ENCODE measurements at regions not wholly inside any gene's neighbourhood (a gene's known extent, or its start where the extent isn't known, plus 50 kb on each side); places are given as distances from the start of the nearest gene placed in this dataset.
"Not testable (repeated sequence)": the region's sequence is repeated elsewhere in the genome, so short reads cannot be mapped to it uniquely, and the experiment has no call there.

DNA sequence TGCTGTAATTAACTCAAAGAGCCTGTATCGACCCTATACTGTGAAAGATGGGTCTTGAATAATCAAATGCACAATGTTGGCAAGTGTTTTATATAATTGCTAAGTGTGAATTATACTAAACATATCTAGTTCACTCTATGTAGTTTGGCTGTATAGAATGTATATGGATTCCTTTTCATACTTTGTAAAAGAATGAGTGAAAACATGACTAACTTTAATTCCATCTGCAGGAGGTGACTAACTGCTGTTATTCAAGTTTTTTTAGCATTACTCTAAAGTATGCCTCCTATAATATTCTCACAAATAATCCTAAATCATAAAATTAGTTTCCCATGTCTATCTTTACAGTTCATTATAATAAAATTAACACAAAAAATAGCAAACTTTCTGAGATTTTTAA is 394.0 kb upstream of the MON1B start:
- no peak for FAIRE-seq
- DNase-seq (ENCODE audit: low spot score in 2 of 2), result no peak

DNA sequence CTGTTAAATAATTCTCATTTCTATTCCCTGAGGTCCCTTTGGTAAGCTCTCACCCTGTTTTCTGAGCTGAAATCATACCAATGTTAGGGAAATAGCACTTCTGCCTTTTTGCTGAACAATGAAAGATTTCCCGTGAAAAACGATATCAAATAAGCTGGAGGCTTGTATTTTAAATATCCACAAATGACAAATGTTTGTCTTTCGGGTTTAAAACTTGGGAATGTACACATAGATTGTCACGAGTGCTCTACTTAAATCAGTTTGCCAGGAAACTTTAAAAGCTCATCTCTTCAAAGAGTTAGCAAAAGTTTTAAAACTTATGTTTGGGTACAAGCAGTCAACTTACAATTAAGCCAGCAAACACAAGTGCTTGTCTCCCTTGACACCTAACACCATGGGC is 393.5 kb upstream of the MON1B start:
- FAIRE-seq (no peak), DNase-seq (ENCODE audit: low spot score in 2 of 2) (no peak)

DNA sequence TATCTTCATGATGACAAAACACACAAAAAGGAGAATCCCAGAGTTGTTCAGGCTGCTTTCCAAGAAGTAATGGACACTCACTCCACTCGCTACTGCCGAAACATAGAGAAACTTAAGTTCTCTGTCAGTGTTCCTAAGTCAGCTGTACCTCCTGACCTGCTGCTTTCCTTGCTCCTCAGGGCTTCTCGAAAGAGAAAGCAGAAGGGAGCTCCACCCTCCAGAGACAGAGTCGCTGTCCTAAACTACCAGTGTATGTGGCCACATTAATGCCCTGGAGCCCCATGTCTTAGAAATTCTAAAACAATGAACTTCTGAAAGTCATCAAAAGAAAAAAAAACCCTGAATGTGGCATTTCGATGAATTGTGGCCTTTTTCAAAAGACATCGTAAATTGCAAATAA is 390.8 kb upstream of the MON1B start:
- FAIRE-seq, result no peak
- no peak for DNase-seq (ENCODE audit: low spot score in 2 of 2)

DNA sequence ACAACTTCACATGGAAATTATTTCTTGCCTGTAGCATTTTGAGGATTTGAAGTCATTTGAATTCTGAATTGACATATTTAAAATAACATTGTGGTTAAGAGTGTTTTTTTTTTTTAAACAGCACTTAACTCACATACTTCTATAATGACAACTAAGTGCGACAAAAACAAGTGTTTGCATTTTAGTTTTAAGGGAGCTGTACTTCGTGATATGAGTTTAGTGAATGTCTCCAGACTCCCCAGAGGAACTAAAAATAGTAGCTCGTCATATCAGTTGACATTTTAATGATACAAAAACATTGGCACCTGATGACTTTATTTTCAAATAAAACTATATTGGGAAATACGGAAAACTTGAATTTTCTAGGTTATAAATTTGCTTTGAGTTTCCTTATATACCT is 389.6 kb upstream of the MON1B start:
- DNase-seq (ENCODE audit: low spot score in 2 of 2), result no peak
- FAIRE-seq, result no peak

DNA sequence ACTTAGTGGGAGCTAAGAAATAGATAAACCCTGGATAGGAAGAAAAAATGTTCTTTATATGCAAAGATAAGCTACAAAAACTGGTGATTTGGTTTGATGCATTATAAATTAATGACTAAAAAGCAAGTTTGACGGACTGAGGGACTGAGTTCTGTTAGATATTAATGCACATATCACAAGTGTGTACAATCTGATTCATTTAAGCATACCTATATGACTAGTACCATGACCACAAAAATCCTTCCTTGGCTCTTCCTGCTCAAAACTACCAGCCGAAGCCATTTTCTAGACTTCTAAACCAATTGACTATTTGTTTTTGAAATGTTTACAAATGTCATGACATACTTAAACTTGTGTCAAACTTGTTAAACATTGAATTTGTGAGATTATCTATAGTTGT is 374.5 kb upstream of the MON1B start:
- DNase-seq (ENCODE audit: low spot score in 2 of 2) (no peak), FAIRE-seq (no peak)

DNA sequence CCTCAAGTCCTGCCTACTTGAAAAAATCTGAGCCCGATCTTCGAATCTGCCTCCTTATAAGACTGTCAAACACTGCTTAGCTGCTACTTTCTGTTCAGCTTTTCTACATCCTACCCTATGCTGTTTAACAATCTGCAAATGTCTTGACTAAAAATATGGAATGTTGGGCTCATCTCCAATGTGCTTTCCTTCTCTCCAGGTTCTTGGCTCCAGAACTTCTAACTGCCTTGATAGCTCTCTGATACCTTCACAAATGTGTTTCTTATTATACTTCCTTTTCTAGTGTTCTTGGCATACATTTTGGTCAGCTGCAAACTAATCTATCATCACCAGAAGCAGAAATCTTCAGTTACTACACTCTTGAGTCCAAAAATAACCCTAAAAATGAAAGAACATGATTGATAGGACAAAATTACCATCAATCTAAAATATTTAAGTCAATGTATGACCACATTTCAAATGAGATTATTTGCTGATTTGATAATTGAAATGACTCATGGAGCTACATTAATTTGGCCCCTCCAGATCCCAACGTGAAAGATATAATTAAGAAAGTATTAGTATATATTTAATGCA is 372.3 kb upstream of the MON1B start:
- FAIRE-seq (no peak), DNase-seq (ENCODE audit: low spot score in 2 of 2) (peak in 1 of 2 donors; percentile 4)

DNA sequence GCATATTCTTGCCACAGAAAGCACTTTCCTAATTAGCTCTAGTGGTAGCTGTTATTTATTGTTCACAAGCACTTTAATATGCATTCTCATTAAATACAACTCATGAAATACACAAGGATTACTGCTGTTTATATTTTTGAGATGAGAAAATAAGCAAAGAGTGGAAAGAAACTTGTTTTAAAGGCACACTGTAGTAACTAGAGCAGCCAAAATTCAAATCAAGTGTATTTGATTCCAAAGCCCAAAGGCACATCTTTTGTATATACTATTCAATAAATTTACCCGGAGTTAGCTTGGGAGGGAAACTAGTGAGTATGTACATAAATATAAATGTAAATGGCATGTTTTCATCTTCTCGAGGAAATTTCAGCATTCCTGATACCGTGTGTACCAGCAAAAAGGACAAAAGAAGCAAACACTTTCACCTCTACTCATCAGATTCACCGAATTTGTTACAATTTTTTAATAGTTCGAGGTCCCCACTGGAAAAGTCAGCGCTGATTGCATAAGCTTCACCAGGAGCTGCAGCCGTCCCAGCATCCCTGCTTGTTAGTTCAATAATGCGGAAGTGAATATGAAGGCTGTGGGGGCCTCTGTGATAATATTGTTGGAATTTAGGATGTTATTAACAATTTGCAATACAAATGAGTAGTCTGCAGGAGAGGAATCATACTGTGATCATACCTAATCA is 371.6 kb upstream of the MON1B start:
- FAIRE-seq (no peak), DNase-seq (ENCODE audit: low spot score in 2 of 2) (no peak)

DNA sequence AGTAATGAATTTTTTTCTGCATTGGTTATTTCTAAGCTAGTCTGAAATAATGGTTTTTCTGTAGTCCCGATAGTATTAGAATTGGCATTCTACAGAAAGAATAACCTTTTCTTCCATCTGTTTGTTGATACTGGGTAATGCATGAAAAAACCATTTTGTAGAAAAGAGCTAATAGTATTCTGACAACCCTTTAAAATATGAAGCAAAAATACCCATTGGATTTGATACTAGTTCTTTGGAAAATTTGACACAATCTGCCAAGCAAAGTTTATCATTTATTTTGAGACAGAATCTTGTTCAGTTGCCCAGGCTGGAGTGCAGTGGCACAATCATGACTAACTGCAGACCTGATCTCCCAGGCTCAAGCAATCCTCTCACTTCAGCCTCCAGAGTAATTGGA is 366.8 kb upstream of the MON1B start:
- no peak for DNase-seq (ENCODE audit: low spot score in 2 of 2)
- FAIRE-seq, result no peak

DNA sequence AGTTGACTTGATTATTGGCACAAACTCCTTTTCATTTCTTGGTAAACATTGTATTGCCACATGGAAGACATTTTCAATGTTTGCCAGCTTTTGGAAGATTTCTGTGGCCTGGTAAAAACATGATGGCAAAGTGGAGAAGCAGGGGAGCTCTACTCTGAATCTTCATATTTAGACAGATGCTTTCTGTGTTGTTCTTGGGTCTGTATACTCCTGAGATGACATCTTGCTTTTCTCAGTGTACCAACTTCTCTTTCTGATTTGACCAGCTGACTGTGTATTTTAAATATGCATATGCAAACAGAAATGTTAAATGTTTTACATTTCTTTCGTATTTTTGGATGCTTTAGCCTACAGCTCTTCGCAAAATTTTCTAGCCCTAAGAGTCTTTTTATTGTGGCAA is 366.2 kb upstream of the MON1B start:
- no peak for FAIRE-seq
- DNase-seq (ENCODE audit: low spot score in 2 of 2), result no peak

DNA sequence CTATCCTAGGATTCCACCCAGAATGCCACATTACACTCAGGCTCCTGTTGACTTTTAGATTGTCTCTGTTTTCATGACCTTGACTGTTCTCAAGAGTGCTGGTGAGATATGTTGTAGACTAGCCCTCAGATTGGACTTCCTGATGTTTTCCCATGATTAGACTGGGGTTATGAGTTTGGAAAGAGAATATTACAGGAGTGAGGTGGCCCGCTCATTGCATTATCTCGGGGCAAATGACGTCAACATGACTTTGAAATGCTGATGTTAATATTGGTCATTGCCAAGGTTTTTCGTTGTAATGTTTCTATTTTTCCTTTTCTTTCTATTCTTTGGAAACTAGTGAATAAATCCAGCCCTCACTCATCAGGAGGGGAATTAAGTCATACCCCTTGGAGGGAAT is 355.7 kb upstream of the MON1B start:
- FAIRE-seq (no peak), DNase-seq (ENCODE audit: low spot score in 2 of 2) (no peak)

DNA sequence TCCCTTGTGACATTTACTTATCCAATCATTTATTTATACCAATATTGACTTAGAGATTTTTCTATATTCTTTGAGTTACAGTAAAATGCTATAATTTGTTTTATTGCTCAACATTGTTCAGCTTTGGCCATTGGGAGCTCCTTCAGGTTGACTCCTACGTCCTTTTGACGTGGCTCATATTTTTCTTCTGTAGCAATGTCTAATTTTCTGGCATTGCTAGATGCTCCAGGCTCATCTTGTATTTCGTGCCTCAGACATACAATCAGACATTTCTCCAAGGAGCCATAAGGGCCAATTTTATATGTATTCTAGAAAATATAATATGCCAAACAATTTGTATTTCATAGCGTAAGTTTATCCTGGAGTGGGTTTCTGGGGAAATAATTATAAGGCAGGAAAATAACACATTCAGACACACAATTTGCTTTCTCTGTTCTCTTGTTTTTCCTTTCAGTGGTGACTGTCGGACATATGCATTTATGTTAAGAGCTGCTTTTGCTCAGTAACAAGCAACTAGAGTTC is 355.1 kb upstream of the MON1B start:
- FAIRE-seq (no peak), DNase-seq (ENCODE audit: low spot score in 2 of 2) (no peak)

DNA sequence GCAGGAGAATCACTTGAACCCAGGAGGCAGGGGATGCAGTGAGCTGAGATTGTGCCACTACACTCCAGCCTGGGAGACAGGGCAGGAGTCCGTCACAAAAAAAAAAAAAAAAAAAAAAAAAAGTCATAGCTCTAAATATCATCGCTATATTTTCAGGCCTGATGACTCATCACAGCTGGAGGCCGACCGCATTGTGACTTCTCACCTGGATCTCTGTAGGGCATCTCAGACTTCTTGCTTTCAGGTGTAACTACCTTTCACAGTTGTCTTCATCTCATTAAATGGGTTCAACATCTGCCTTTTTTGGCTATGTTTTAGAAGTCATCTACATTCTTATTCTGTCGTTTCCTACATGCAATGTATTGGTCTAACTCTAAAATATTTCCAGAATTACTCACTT is 353.1 kb upstream of the MON1B start:
- FAIRE-seq (no peak), DNase-seq (ENCODE audit: low spot score in 2 of 2) (no peak)

DNA sequence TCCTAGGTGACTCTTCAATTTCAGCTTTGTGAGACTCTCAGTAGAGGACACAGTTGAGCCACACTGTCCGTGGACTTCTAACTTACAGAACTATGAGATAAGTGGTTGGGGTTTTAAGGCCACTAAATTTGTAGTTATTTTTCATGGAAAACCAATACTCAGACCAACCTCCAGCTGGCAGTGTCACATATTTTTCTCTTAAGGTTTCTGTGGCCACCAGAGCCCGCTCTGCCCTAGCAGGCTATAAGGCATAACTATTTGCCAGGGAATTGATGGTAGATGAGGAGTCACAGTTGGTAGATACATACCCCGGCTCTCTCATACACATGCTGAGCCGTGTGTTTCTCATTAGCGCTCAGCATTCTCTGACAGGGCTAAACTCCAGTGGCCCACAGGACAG is 336.8 kb upstream of the MON1B start:
- DNase-seq (ENCODE audit: low spot score in 2 of 2), result no peak
- FAIRE-seq, result no peak

DNA sequence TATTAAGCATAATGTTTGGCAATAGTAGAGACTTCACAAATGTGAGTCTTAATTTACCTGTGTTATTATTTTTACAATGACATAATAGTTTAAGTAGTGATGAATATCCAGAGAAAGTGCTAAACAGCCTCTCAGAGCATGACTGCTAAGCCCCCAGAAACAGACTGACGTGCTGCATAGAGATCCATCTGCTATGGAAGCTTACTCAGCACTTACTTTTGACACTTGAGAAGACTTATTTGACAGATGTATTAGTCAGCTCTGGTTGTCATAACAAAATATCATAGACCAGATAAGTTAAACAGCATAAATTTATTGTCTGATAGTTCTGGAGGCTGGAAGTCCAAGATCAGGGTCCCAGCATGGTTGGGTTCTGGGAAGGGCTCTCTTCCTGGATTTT is 334.9 kb upstream of the MON1B start:
- DNase-seq (ENCODE audit: low spot score in 2 of 2) (no peak), FAIRE-seq (no peak)

DNA sequence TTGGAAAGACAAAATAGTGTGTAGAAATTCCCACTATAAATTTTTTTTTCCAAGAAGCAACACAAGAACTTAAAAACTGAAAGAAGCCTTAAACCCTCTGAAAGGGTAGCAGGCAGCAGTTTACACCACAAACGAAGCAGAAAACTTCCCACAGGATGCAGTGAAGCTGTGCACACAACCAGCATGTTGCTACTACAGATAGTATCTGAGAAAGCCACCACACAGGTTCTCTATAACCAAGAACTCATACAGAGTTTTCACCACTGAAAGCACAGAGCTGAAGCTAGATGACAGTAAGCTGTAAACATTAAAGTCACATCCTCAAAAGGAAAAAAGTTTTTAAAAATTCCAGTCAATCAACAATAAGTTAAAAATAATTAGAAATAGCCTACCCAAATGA is 333.6 kb upstream of the MON1B start:
- FAIRE-seq (no peak), DNase-seq (ENCODE audit: low spot score in 2 of 2) (no peak)

DNA sequence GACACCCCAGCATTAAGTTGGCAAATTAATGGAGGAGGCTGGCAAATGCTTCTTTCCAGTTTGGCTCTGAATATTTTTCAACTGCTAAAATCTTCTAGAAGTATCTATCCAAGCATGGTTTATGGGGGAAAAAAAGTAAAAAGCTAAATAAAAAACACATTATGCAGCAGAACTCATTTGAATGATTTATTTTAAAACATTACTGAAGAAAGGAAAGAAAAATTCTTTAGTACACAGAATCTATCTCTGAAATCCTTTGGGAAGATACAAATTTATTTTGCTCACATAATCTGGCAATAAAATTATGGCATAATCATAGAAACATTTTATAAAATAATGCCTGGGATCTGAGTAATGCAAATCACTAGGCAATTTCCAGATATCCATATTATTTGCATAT is 328.1 kb upstream of the MON1B start:
- DNase-seq (ENCODE audit: low spot score in 2 of 2) (no peak), FAIRE-seq (no peak)

DNA sequence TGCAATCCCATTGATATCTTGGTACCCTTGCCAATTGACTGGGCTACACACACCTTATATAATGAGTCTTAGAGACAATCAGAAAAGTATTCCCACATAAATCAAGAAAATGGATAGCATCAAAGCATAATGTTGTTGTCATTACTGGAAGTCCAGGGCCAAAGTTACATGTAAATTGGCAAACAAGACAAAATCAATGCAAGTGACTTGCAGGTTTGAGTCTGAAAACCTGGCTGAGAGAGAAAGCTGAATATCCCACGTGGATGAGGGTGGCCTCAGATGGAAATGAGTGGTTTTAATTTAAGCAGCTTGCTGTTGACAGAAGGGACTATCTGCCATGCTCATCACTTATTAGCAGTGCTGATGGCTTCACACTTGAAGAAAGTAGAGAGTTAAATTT is 324.0 kb upstream of the MON1B start:
- FAIRE-seq (no peak), DNase-seq (ENCODE audit: low spot score in 2 of 2) (no peak)

DNA sequence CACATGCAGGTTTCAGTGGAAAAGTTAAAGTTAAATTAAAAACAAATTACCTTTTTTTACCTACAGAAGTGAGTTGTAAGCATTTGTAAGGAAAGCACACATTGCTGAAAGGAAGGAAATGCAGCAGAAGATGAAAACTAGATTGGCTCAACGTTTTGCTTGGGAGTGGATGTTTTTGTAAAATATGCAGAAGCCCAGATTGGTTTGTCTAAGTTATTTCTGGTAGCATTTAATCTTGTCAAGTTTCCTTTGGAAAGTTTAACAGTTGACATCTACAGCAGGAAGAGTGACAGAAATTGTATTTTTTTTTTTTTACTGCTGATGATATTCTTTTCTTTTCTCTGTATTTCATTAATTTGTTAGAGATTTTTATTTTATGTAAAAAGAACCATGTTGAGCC is 315.1 kb upstream of the MON1B start:
- DNase-seq (ENCODE audit: low spot score in 2 of 2) (no peak), FAIRE-seq (no peak)

DNA sequence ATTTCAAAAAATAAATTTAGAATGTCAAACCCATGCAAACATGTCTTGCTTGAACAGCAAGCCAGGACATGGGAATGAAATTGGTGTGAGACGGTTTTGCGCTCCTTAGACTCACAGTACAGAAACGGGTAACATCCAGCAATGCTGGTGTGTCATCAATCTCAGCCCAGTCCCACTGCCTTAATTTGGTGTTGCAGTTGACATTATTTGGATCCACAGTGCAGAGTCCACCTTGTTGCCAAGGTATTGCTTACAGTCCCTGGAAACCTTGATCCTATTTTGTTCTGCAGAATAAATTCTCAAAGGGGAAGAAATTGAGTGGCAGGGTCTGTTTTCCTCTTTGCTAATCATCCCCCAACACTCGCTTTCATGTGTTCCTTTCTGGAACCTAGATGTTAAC is 311.6 kb upstream of the MON1B start:
- no peak for FAIRE-seq
- no peak for DNase-seq (ENCODE audit: low spot score in 2 of 2)

DNA sequence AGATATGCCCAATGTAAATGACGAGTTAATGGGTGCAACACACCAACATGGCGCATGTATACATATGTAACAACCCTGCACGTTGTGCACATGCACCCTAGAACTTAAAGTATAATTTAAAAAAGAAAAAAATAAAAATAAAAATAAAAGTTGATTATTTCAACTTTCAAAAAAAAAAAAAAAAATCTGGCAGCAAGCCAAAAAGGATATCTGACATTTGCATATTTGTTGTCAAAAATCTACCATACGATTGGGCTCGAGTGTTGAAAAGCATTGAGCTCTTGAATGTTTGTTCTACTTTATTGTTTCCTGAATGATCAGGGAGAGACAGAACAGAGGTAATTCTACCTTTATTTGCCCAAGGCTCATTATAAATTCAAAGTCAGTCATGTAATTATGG is 310.5 kb upstream of the MON1B start:
- DNase-seq (ENCODE audit: low spot score in 2 of 2), result not testable (repeated sequence)
- FAIRE-seq, result peak; percentile 53

DNA sequence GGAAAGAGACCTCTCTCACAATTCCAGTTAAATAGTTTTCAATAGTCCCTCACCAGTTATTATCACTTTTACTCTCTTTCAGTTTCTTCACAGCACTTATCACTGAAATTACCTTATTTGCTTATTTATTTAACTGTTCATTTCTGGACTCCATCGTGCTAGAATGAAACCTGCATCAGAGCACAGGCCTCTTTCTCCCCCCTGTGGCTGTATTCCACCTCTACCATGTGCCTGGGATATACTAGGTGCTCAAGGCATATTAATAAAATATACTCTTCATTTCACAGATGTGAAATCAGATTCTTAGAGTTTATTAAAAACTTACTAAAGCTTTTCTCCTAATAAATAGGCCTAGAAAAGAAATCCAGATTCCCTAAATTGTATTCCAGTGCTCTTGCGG is 308.9 kb upstream of the MON1B start:
- FAIRE-seq (no peak), DNase-seq (ENCODE audit: low spot score in 2 of 2) (no peak)

DNA sequence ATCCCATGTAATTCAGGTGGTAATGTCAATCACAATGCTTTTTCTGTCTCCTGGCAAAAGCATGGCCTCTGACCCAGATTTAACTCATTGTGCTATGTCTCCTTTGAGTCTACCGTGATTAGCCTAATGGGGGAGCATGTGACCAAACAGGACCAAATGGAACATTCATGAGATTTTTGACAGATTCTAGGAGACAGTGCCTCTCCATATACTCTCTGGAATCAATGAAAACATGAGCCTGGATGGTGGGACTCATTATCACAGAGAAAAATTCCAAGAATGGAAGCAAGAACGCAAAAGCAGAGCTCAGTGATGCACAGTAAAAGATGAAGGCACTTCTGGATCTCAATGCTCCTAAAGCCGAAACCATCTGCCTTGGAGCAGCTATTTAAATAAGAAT is 307.9 kb upstream of the MON1B start:
- DNase-seq (ENCODE audit: low spot score in 2 of 2), result no peak
- FAIRE-seq, result no peak
